Mesothelial cell of epicardium (in vitro differentiated cells): ENCODE measurements at regions not wholly inside any gene's neighbourhood (a gene's known extent, or its start where the extent isn't known, plus 50 kb on each side); places are given as distances from the start of the nearest gene placed in this dataset.

Experiments used
- DNase-seq, 2 experiments: peaks; one replicate each; pipeline ENCODE4 v3.0.0; 2021; ENCODE audit warnings: low spot score in 2 of 2; ENCODE audit not compliant: unreplicated experiment in 2 of 2
- H3K27ac Mint-ChIP-seq: 2 replicates; pipeline ENCODE4 v1.8.0; 2021; ENCODE audit warnings: mixed read lengths
- H3K27me3 Mint-ChIP-seq: 2 replicates; pipeline ENCODE4 v1.8.0; 2021; ENCODE audit warnings: low read depth, mixed read lengths
- H3K36me3 Mint-ChIP-seq: 2 replicates; pipeline ENCODE4 v1.8.0; 2021; ENCODE audit warnings: mixed read lengths
- H3K4me1 Mint-ChIP-seq: 2 replicates; pipeline ENCODE4 v1.8.0; 2021; ENCODE audit warnings: mixed read lengths
- H3K4me3 Mint-ChIP-seq: 2 replicates; pipeline ENCODE4 v1.8.0; 2021; ENCODE audit warnings: mild to moderate bottlenecking, moderate library complexity, mixed read lengths
- H3K9me3 Mint-ChIP-seq: 2 replicates; pipeline ENCODE4 v1.8.0; 2021; ENCODE audit warnings: mixed read lengths
- CTCF ChIP-seq: fragments of 200-600 bp; sonication (generic); IDR thresholded peaks from one replicate; pipeline ENCODE4 v1.5.0; 2021; ENCODE audit warnings: antibody characterized with exemption; ENCODE audit not compliant: unreplicated experiment

DNA sequence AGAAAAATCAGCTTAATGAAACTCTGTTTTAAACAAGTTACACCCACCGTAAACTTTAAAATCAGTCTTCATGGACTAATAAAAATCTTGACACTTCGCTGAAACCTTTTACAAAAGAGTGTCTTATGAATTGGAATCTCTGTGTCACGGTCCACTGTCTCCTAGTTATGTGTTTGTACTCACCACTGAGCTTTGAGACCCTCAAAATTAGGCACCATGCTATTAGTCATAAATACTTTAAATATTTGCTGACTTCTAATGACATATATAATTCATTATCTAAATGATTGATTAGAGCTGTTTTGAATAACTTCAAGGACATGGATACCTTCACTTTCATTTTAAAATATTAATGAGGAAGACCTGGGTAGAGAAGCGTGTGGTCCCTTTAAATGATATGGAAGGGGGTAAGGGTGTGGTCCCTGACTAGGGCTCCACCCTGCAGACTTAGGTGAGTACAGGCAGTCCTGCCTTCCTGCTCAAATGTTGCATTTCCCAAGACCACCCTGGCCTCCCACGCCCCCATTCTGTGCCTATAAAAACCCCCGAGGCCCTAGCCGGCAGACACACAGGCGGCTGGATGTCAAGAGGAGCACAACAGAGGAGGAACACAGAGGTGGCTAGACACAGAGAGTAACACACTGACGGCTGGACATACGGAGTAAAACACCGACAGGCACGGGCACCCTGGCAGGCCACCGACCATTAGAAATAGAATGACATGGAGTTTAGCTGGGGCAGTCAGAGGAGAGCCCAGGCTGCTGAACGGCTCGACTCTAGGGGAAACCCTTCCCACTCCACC is 179.0 kb upstream of the CDH9 start:
- peaks cover 8% of the 10 kb centered on the region for H3K4me1 Mint-ChIP-seq
- no peak overlapping the region for H3K27ac Mint-ChIP-seq
- no peak for DNase-seq
- H3K27me3 Mint-ChIP-seq: no peaks in the 10 kb centered on the region
- peaks cover 2% of the 10 kb centered on the region for H3K36me3 Mint-ChIP-seq
- peaks cover 8% of the 10 kb centered on the region for H3K9me3 Mint-ChIP-seq
- no peak overlapping the region for H3K4me3 Mint-ChIP-seq
- no peak for TF ChIP-seq CTCF

DNA sequence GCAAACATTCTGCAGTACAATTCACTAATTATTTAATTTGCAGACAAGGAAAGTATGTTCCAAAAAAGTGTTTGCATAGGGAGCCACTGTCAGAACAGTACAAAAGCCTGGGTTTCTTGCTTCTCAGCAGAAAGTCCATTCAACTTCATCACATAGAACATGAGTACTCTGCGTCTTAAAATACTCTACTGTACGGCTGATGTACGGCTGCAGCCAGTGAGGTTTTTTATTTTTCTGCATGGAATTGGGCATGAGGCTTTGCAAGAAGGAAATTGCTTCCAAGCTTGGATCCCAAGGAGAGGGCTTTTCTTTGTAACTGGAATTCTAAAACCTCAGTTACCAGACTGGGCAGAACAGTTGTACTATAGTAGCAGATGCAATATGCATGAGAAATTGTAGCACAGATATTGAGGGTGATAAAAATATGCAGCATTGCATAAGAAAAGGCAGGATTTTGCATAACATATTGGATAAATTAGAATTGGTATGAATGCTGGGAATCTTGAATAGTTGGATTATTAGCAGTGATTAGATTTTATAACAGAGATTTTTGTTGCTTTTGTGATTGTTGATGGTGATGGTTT is 178.1 kb upstream of the CDH9 start:
- Mint-ChIP-seq H3K9me3 (peaks cover 8% of the 10 kb centered on the region), H3K27ac (no peak overlapping the region), H3K4me3 (no peak overlapping the region), H3K27me3 (no peaks in the 10 kb centered on the region), H3K36me3 (peaks cover 2% of the 10 kb centered on the region), H3K4me1 (peaks cover 8% of the 10 kb centered on the region)
- no peak for DNase-seq
- TF ChIP-seq CTCF: no peak

GRCh38 chr5:27208051-27208450 is 169.7 kb upstream of the CDH9 start:
- peaks cover 26% of the 10 kb centered on the region for H3K9me3 Mint-ChIP-seq
- no peaks in the 10 kb centered on the region for H3K27me3 Mint-ChIP-seq
- H3K36me3 Mint-ChIP-seq: peaks cover 8% of the 10 kb centered on the region
- H3K27ac Mint-ChIP-seq: no peak overlapping the region
- no peaks in the 10 kb centered on the region for H3K4me1 Mint-ChIP-seq
- DNase-seq: no peak
- H3K4me3 Mint-ChIP-seq: no peak overlapping the region
- TF ChIP-seq CTCF: no peak

GRCh38 chr5:27191786-27192510 is 153.6 kb upstream of the CDH9 start:
- peaks cover 7% of the 10 kb centered on the region for H3K9me3 Mint-ChIP-seq
- no peak overlapping the region for H3K4me3 Mint-ChIP-seq
- no peak for DNase-seq
- TF ChIP-seq CTCF: no peak
- no peak overlapping the region for H3K27ac Mint-ChIP-seq
- no peaks in the 10 kb centered on the region for H3K4me1 Mint-ChIP-seq
- H3K27me3 Mint-ChIP-seq: no peaks in the 10 kb centered on the region
- H3K36me3 Mint-ChIP-seq: no peaks in the 10 kb centered on the region

GRCh38 chr5:27172693-27173092 is 134.3 kb upstream of the CDH9 start:
- Mint-ChIP-seq H3K4me1 (no peaks in the 10 kb centered on the region), H3K27ac (no peak overlapping the region), H3K36me3 (no peaks in the 10 kb centered on the region), H3K27me3 (no peaks in the 10 kb centered on the region), H3K4me3 (no peak overlapping the region), H3K9me3 (peaks cover 3% of the 10 kb centered on the region)
- no peak for DNase-seq
- no peak for TF ChIP-seq CTCF
